HG03378 (cell line): ENCODE measurements at regions not wholly inside any gene's neighbourhood (a gene's known extent, or its start where the extent isn't known, plus 50 kb on each side); places are given as distances from the start of the nearest gene placed in this dataset.

Experiments
- ATAC-seq: cut with Tn5 transposase; IDR thresholded peaks from one replicate; pipeline ENCODE4 v1.9.1; 2021; ENCODE audit warnings: mild to moderate bottlenecking, moderate library complexity; ENCODE audit not compliant: unreplicated experiment

GRCh38 chr2:60603533-60604190 lies 50.2 kb upstream of the BCL11A start:
- ATAC-seq: no peak

- ATAC-seq: no peak
These were observed 51.1 kb upstream of the BCL11A start for GRCh38 chr2:60604486-60605064.

- no peak for ATAC-seq
These were observed 52.4 kb upstream of the BCL11A start for GRCh38 chr2:60605866-60606265.

- no peak for ATAC-seq
These were observed 55.2 kb upstream of the BCL11A start for GRCh38 chr2:60608679-60609078.

GRCh38 chr2:60612033-60612432 lies 58.6 kb upstream of the BCL11A start:
- no peak for ATAC-seq

GRCh38 chr2:60614319-60614718 lies 60.9 kb upstream of the BCL11A start:
- no peak for ATAC-seq

GRCh38 chr2:60621688-60622429 lies 68.4 kb upstream of the BCL11A start:
- ATAC-seq: no peak

- ATAC-seq: no peak
These were observed 69.6 kb upstream of the BCL11A start for GRCh38 chr2:60623040-60623439.

GRCh38 chr2:60627412-60627811 lies 74.0 kb upstream of the BCL11A start:
- ATAC-seq: no peak

GRCh38 chr2:60628026-60628425 lies 74.6 kb upstream of the BCL11A start:
- ATAC-seq: no peak

GRCh38 chr2:60628615-60629304 lies 75.3 kb upstream of the BCL11A start:
- ATAC-seq: no peak

GRCh38 chr2:60629305-60629662 lies 75.8 kb upstream of the BCL11A start:
- no peak for ATAC-seq

GRCh38 chr2:60629801-60630385 lies 76.4 kb upstream of the BCL11A start:
- ATAC-seq: no peak

GRCh38 chr2:60633615-60634014 lies 80.2 kb upstream of the BCL11A start:
- no peak for ATAC-seq

GRCh38 chr2:60634438-60634837 lies 81.0 kb upstream of the BCL11A start:
- ATAC-seq: no peak

- ATAC-seq: no peak
These were observed 88.6 kb upstream of the BCL11A start for GRCh38 chr2:60641811-60642788.

- no peak for ATAC-seq
These were observed 90.3 kb upstream of the BCL11A start for GRCh38 chr2:60643747-60644146.

- no peak for ATAC-seq
These were observed 91.5 kb upstream of the BCL11A start for GRCh38 chr2:60644951-60645350.

GRCh38 chr2:60648191-60648590 lies 94.7 kb upstream of the BCL11A start:
- no peak for ATAC-seq

- no peak for ATAC-seq
These were observed 96.3 kb upstream of the BCL11A start for GRCh38 chr2:60649721-60650120.
